DND-41 (cell line): ENCODE measurements at regions not wholly inside any gene's neighbourhood (a gene's known extent, or its start where the extent isn't known, plus 50 kb on each side); places are given as distances from the start of the nearest gene placed in this dataset.

ENCODE experiments used
- EZH2 ChIP-seq: IDR thresholded peaks from 3 replicates; pipeline ENCODE4 v1.6.1; 2012; ENCODE audit warnings: borderline replicate concordance, low read depth, mild to moderate bottlenecking, moderate library complexity, low read length, inconsistent platforms; ENCODE audit not compliant: severe bottlenecking
- TF ChIP-seq, protein P1 (sequence below): IDR thresholded peaks from 2 replicates; pipeline ENCODE4 v1.5.1; 2012; ENCODE audit warnings: borderline replicate concordance, low read length, moderate library complexity, mild to moderate bottlenecking; ENCODE audit not compliant: poor library complexity, severe bottlenecking; ENCODE audit errors: extremely low read depth

DNA sequence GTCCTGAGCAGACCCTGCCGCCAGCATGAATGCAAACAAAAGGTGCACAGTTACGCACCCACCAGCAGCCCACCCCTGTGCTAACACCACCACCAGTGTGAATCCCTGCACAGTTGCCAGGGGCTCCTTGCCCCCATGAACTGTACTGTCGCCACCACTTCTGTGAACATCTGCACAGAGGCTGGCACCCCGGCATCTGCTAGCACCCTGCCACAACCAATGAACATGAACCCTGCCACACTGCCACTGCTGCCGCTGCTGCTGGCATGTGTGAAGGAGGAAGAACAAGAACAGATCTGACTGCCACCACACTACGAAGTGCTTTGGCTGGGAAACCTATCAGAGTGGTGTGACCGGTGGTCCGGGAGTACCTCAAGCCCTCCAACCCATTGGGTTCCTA is 261.3 kb downstream of the PARM1 start:
- TF ChIP-seq, protein P1, sequence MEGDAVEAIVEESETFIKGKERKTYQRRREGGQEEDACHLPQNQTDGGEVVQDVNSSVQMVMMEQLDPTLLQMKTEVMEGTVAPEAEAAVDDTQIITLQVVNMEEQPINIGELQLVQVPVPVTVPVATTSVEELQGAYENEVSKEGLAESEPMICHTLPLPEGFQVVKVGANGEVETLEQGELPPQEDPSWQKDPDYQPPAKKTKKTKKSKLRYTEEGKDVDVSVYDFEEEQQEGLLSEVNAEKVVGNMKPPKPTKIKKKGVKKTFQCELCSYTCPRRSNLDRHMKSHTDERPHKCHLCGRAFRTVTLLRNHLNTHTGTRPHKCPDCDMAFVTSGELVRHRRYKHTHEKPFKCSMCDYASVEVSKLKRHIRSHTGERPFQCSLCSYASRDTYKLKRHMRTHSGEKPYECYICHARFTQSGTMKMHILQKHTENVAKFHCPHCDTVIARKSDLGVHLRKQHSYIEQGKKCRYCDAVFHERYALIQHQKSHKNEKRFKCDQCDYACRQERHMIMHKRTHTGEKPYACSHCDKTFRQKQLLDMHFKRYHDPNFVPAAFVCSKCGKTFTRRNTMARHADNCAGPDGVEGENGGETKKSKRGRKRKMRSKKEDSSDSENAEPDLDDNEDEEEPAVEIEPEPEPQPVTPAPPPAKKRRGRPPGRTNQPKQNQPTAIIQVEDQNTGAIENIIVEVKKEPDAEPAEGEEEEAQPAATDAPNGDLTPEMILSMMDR, result no peak
- TF ChIP-seq EZH2, result no peak
